HEK293 (cell line): ENCODE measurements at regions not wholly inside any gene's neighbourhood (a gene's known extent, or its start where the extent isn't known, plus 50 kb on each side); places are given as distances from the start of the nearest gene placed in this dataset.

Source experiments
- CTCF ChIA-PET: fragments of 350-600 bp; formaldehyde crosslinking; extraction: SDS; loops from one replicate; lab custom pipeline; 2021; ENCODE audit warnings: antibody characterized with exemption; lab: Yijun Ruan, JAX
- POLR2A ChIA-PET: fragments of 300-600 bp; formaldehyde crosslinking; extraction: SDS; loops from one replicate; lab custom pipeline; 2020; ENCODE audit warnings: antibody characterized with exemption, inconsistent platforms; lab: Yijun Ruan, JAX
- H3K27ac ChIP-seq: fragments of 200-500 bp; sonication (Bioruptor generic); 2 replicates; pipeline ENCODE4 v1.5.1; 2014; ENCODE audit warnings: low read depth, low read length, control low read depth, inconsistent platforms; ENCODE audit errors: extremely low read depth
- H3K36me3 ChIP-seq, 2 experiments: fragments of 200-500 bp in 1 of 2; sonication (Bioruptor generic) in 1 of 2; 1 replicate in 1 of 2; 2 replicates in 1 of 2; pipeline ENCODE4 v1.5.1; 2014 to 2017; ENCODE audit warnings: inconsistent platforms in 2 of 2, low read length in 2 of 2; ENCODE audit not compliant: control insufficient read depth in 2 of 2, insufficient read depth in 1 of 2
- H3K4me1 ChIP-seq: fragments of 200-500 bp; sonication (Bioruptor generic); 2 replicates; pipeline ENCODE4 v1.5.1; 2014; ENCODE audit warnings: mild to moderate bottlenecking, low read length, inconsistent platforms; ENCODE audit not compliant: control insufficient read depth, insufficient read depth
- H3K4me3 ChIP-seq: 2 replicates; pipeline ENCODE4 v1.5.1; 2011; ENCODE audit warnings: low read depth, mild to moderate bottlenecking, control low read depth, low read length, moderate library complexity
- H3K9me3 ChIP-seq: fragments of 200-500 bp; sonication (Bioruptor generic); 2 replicates; pipeline ENCODE4 v1.5.1; 2014; ENCODE audit warnings: low read depth, low read length, inconsistent platforms; ENCODE audit not compliant: control insufficient read depth, insufficient read depth
- AEBP2 ChIP-seq: fragments of 450-650 bp; formaldehyde crosslinking; IDR thresholded peaks from 2 replicates; pipeline ENCODE4 v1.5.1; 2016; ENCODE audit warnings: missing biosample characterization, missing genetic modification characterization, borderline replicate concordance
- BCL6B ChIP-seq: fragments of 450-650 bp; formaldehyde crosslinking; IDR thresholded peaks from 2 replicates; pipeline ENCODE4 v1.5.1; 2017; ENCODE audit warnings: missing biosample characterization, missing genetic modification characterization
- EGR2 ChIP-seq: fragments of 450-650 bp; formaldehyde crosslinking; IDR thresholded peaks from 2 replicates; pipeline ENCODE4 v1.5.1; 2016; ENCODE audit warnings: low read depth, missing biosample characterization, missing genetic modification characterization
- GLIS2 ChIP-seq: fragments of 450-650 bp; formaldehyde crosslinking; IDR thresholded peaks from 2 replicates; pipeline ENCODE4 v1.5.1; 2016; ENCODE audit warnings: missing biosample characterization, missing genetic modification characterization
- PRDM2 ChIP-seq: fragments of 450-650 bp; formaldehyde crosslinking; IDR thresholded peaks from 2 replicates; pipeline ENCODE4 v1.5.1; 2016; ENCODE audit warnings: missing biosample characterization, missing genetic modification characterization, borderline replicate concordance
- SP2 ChIP-seq: fragments of 450-650 bp; formaldehyde crosslinking; IDR thresholded peaks from 2 replicates; pipeline ENCODE4 v1.5.1; 2016; ENCODE audit warnings: missing biosample characterization, missing genetic modification characterization
- ZBTB44 ChIP-seq: fragments of 450-650 bp; IDR thresholded peaks from 2 replicates; pipeline ENCODE4 v1.5.1; 2018; ENCODE audit warnings: missing biosample characterization, mild to moderate bottlenecking, missing genetic modification characterization
- ZBTB8A ChIP-seq: fragments of 450-650 bp; formaldehyde crosslinking; IDR thresholded peaks from 2 replicates; pipeline ENCODE4 v1.5.1; 2016; ENCODE audit warnings: missing biosample characterization, missing genetic modification characterization
- ZNF112 ChIP-seq: fragments of 450-650 bp; formaldehyde crosslinking; IDR thresholded peaks from 2 replicates; pipeline ENCODE4 v1.5.0; 2017; ENCODE audit warnings: missing biosample characterization, missing genetic modification characterization
- ZNF248 ChIP-seq: fragments of 450-650 bp; formaldehyde crosslinking; IDR thresholded peaks from 2 replicates; pipeline ENCODE4 v1.5.1; 2017; ENCODE audit warnings: missing biosample characterization, missing genetic modification characterization
- ZNF366 ChIP-seq: fragments of 450-650 bp; formaldehyde crosslinking; conservative IDR thresholded peaks from 2 replicates; pipeline ENCODE4 v1.5.1; 2016; ENCODE audit warnings: missing biosample characterization, missing genetic modification characterization
- ZNF423 ChIP-seq: fragments of 450-650 bp; formaldehyde crosslinking; IDR thresholded peaks from 2 replicates; pipeline ENCODE4 v1.5.1; 2016; ENCODE audit warnings: missing biosample characterization, missing genetic modification characterization
- ZNF521 ChIP-seq: fragments of 450-650 bp; formaldehyde crosslinking; IDR thresholded peaks from 2 replicates; pipeline ENCODE4 v1.5.1; 2017; ENCODE audit warnings: missing biosample characterization, mild to moderate bottlenecking, missing genetic modification characterization
- ZNF580 ChIP-seq: fragments of 450-650 bp; formaldehyde crosslinking; IDR thresholded peaks from 2 replicates; pipeline ENCODE4 v1.5.1; 2016; ENCODE audit warnings: missing biosample characterization, missing genetic modification characterization
- ZNF596 ChIP-seq: fragments of 450-650 bp; IDR thresholded peaks from 2 replicates; pipeline ENCODE4 v1.5.0; 2018; ENCODE audit warnings: missing biosample characterization, mild to moderate bottlenecking, missing genetic modification characterization, moderate library complexity
- ZNF664 ChIP-seq: fragments of 450-650 bp; formaldehyde crosslinking; IDR thresholded peaks from 2 replicates; pipeline ENCODE4 v1.5.1; 2016; ENCODE audit warnings: missing biosample characterization, missing genetic modification characterization
- ZNF677 ChIP-seq: fragments of 450-650 bp; IDR thresholded peaks from 2 replicates; pipeline ENCODE4 v1.5.0; 2018; ENCODE audit warnings: missing biosample characterization, mild to moderate bottlenecking, missing genetic modification characterization, moderate library complexity
- TF ChIP-seq, protein P1 (sequence below): fragments of 450-650 bp; formaldehyde crosslinking; IDR thresholded peaks from 2 replicates; pipeline ENCODE4 v1.5.1; 2016; ENCODE audit warnings: missing biosample characterization, missing genetic modification characterization
- TF ChIP-seq, protein P2 (sequence below): fragments of 450-650 bp; formaldehyde crosslinking; IDR thresholded peaks from 2 replicates; pipeline ENCODE4 v1.5.1; 2016; ENCODE audit warnings: missing biosample characterization, missing genetic modification characterization

GRCh38 chr4:134668237-134668636 lies 466.6 kb upstream of the PABPC4L start (continued):
- no peak for TF ChIP-seq BCL6B
- no peak for TF ChIP-seq ZNF677
- TF ChIP-seq, all 188 proteins: peak for 0

- TF ChIP-seq ZNF677 (no peak), ZNF580 (tag by site-specific recombination) (no peak), ZNF664 (tag by site-specific recombination) (no peak), PRDM2 (tag by site-specific recombination) (no peak), ZNF366 (tag by site-specific recombination) (no peak), ZNF596 (no peak), EGR2 (tag by site-specific recombination) (no peak)
- no peaks in the 10 kb centered on the region for H3K36me3 ChIP-seq
- H3K4me3 ChIP-seq, result no peak overlapping the region
- POLR2A ChIA-PET, result no interaction called here
- CTCF ChIA-PET, result no interaction called here
- no peaks in the 10 kb centered on the region for H3K4me1 ChIP-seq
- H3K9me3 ChIP-seq, result no peaks in the 10 kb centered on the region
- no peak overlapping the region for H3K27ac ChIP-seq
These were observed 465.1 kb upstream of the PABPC4L start for GRCh38 chr4:134666640-134667039.

- POLR2A ChIA-PET, result no interaction called here
- H3K4me1 ChIP-seq, result no peaks in the 10 kb centered on the region
- TF ChIP-seq ZNF423 (tag by site-specific recombination), result no peak
- no peak for TF ChIP-seq ZBTB44 (tag by site-specific recombination)
- TF ChIP-seq ZBTB8A (tag by site-specific recombination), result no peak
- TF ChIP-seq, protein P1, sequence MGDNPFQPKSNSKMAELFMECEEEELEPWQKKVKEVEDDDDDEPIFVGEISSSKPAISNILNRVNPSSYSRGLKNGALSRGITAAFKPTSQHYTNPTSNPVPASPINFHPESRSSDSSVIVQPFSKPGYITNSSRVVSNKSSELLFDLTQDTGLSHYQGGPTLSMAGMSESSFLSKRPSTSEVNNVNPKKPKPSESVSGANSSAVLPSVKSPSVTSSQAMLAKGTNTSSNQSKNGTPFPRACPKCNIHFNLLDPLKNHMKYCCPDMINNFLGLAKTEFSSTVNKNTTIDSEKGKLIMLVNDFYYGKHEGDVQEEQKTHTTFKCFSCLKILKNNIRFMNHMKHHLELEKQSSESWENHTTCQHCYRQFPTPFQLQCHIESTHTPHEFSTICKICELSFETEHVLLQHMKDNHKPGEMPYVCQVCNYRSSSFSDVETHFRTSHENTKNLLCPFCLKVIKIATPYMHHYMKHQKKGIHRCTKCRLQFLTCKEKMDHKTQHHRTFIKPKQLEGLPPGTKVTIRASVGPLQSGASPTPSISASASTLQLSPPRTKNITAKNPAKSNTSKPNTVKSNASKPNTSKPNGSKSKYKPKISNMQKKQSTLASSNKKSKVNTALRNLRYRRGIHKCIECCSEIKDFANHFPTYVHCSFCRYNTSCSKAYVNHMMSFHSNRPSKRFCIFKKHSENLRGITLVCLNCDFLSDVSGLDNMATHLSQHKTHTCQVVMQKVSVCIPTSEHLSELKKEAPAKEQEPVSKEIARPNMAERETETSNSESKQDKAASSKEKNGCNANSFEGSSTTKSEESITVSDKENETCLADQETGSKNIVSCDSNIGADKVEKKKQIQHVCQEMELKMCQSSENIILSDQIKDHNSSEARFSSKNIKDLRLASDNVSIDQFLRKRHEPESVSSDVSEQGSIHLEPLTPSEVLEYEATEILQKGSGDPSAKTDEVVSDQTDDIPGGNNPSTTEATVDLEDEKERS (tag by site-specific recombination), result no peak
- TF ChIP-seq ZNF248 (tag by site-specific recombination), result no peak
- TF ChIP-seq, protein P2, sequence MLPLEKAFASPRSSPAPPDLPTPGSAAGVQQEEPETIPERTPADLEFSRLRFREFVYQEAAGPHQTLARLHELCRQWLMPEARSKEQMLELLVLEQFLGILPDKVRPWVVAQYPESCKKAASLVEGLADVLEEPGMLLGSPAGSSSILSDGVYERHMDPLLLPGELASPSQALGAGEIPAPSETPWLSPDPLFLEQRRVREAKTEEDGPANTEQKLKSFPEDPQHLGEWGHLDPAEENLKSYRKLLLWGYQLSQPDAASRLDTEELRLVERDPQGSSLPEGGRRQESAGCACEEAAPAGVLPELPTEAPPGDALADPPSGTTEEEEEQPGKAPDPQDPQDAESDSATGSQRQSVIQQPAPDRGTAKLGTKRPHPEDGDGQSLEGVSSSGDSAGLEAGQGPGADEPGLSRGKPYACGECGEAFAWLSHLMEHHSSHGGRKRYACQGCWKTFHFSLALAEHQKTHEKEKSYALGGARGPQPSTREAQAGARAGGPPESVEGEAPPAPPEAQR, result no peak
- no peak for TF ChIP-seq SP2
- no peak for TF ChIP-seq ZNF521 (tag by site-specific recombination)
- TF ChIP-seq ZNF112, result no peak
- TF ChIP-seq AEBP2, result no peak
- TF ChIP-seq GLIS2 (tag by site-specific recombination), result no peak
These were observed 463.8 kb upstream of the PABPC4L start for GRCh38 chr4:134665429-134665828.

More at GRCh38 chr4:134665429-134665828, 463.8 kb upstream of the PABPC4L start:
- Histone ChIP-seq H3K4me3 (no peak overlapping the region), H3K9me3 (no peaks in the 10 kb centered on the region), H3K36me3 (no peaks in the 10 kb centered on the region), H3K27ac (no peak overlapping the region)
- CTCF ChIA-PET, result no interaction called here
